GM23338 (cell line): ENCODE measurements at regions not wholly inside any gene's neighbourhood (a gene's known extent, or its start where the extent isn't known, plus 50 kb on each side); places are given as distances from the start of the nearest gene placed in this dataset.
A peak's percentile ranks its signal among the peaks of the same experiment; 100 is the strongest.

Experiments
- ATAC-seq: fragments of 200-7000 bp; cut with Tn5 transposase; 3 replicates; pipeline ENCODE4 v1.9.1; 2020
- DNase-seq: peaks from one replicate; pipeline ENCODE4 v3.0.0-alpha.2; 2015; ENCODE audit warnings: low spot score
- H2AFZ ChIP-seq: fragments of 200-600 bp; sonication (generic); 2 replicates; pipeline ENCODE4 v1.8.0; 2016; ENCODE audit warnings: antibody characterized with exemption, mild to moderate bottlenecking, moderate library complexity
- H3F3A ChIP-seq: fragments of 200-600 bp; sonication (generic); replicated peaks from 2 replicates; pipeline ENCODE4 v1.8.0; 2017; ENCODE audit warnings: antibody characterized with exemption, mixed run types, low read depth
- H3K27ac ChIP-seq: fragments of 200-600 bp; sonication (generic); 2 replicates; pipeline ENCODE4 v1.6.1; 2016; ENCODE audit warnings: low read depth
- H3K27me3 ChIP-seq: fragments of 200-600 bp; sonication (generic); 2 replicates; pipeline ENCODE4 v1.8.0; 2016; ENCODE audit warnings: mild to moderate bottlenecking, mixed run types, moderate library complexity; ENCODE audit not compliant: insufficient read depth
- H3K36me3 ChIP-seq: fragments of 200-600 bp; sonication (generic); 2 replicates; pipeline ENCODE4 v1.8.0; 2016; ENCODE audit warnings: mild to moderate bottlenecking; ENCODE audit not compliant: insufficient read depth
- H3K4me1 ChIP-seq: fragments of 200-600 bp; sonication (generic); 2 replicates; pipeline ENCODE4 v1.8.0; 2016; ENCODE audit warnings: mild to moderate bottlenecking, moderate library complexity; ENCODE audit not compliant: insufficient read depth
- H3K4me2 ChIP-seq: fragments of 200-600 bp; sonication (generic); 2 replicates; pipeline ENCODE4 v1.7.1; 2017; ENCODE audit warnings: mixed run types
- H3K4me3 ChIP-seq: fragments of 200-600 bp; sonication (generic); 2 replicates; pipeline ENCODE4 v1.6.1; 2016; ENCODE audit warnings: mixed run types
- H3K79me2 ChIP-seq: fragments of 200-600 bp; sonication (generic); replicated peaks from 2 replicates; pipeline ENCODE4 v1.8.0; 2017; ENCODE audit warnings: mild to moderate bottlenecking; ENCODE audit not compliant: insufficient read depth
- H3K9me2 ChIP-seq: fragments of 200-600 bp; sonication (generic); 2 replicates; pipeline ENCODE4 v1.8.0; 2017; ENCODE audit not compliant: insufficient read depth
- H4K20me1 ChIP-seq: fragments of 200-600 bp; sonication (generic); replicated peaks from 2 replicates; pipeline ENCODE4 v1.8.0; 2017; ENCODE audit warnings: mild to moderate bottlenecking; ENCODE audit not compliant: insufficient read depth
- H3K27ac Mint-ChIP-seq: 2 replicates; pipeline ENCODE4 v1.8.0; 2020; ENCODE audit warnings: inconsistent platforms, mild to moderate bottlenecking, moderate library complexity, mixed read lengths
- H3K27me3 Mint-ChIP-seq: 3 replicates; pipeline ENCODE4 v1.8.0; 2022; ENCODE audit warnings: low read depth, mild to moderate bottlenecking, moderate library complexity, mixed read lengths, inconsistent platforms; ENCODE audit not compliant: insufficient read depth, poor library complexity
- H3K36me3 Mint-ChIP-seq: 3 replicates; pipeline ENCODE4 v1.8.0; 2021; ENCODE audit warnings: low read depth, mild to moderate bottlenecking, inconsistent platforms, moderate library complexity, mixed read lengths
- H3K4me1 Mint-ChIP-seq: 3 replicates; pipeline ENCODE4 v1.8.0; 2020; ENCODE audit warnings: mild to moderate bottlenecking, inconsistent platforms, mixed read lengths
- H3K4me3 Mint-ChIP-seq: 3 replicates; pipeline ENCODE4 v1.8.0; 2021; ENCODE audit warnings: moderate library complexity, mild to moderate bottlenecking, inconsistent platforms, mixed read lengths
- H3K9me3 Mint-ChIP-seq: 3 replicates; pipeline ENCODE4 v1.8.0; 2020; ENCODE audit warnings: moderate library complexity, mild to moderate bottlenecking, inconsistent platforms, mixed read lengths
- CREB1 ChIP-seq: fragments of 250-450 bp; sonication (Bioruptor Pico); IDR thresholded peaks from 2 replicates; pipeline ENCODE4 v1.5.0; 2020; ENCODE audit warnings: low read depth, mild to moderate bottlenecking, moderate library complexity
- CTCF ChIP-seq, 2 experiments: fragments of 200-600 bp in 1 of 2; sonication (generic) in 1 of 2; conservative IDR thresholded peaks; 2 replicates each; pipeline versions ENCODE4 v1.5.1 to v1.6.1; 2016 to 2017; ENCODE audit warnings: antibody characterized with exemption in 2 of 2, low read depth in 2 of 2, mild to moderate bottlenecking in 2 of 2, moderate library complexity in 1 of 2
- ETS1 ChIP-seq: IDR thresholded peaks from 2 replicates; pipeline ENCODE4 v1.6.1; 2016; ENCODE audit warnings: antibody characterized with exemption
- EZH2 ChIP-seq: fragments of 200-600 bp; sonication (generic); IDR thresholded peaks from one replicate; pipeline ENCODE4 v1.8.0; 2017; ENCODE audit warnings: antibody characterized with exemption, mild to moderate bottlenecking, low read depth; ENCODE audit not compliant: unreplicated experiment
- JUNB ChIP-seq: IDR thresholded peaks from one replicate; pipeline ENCODE4 v1.6.1; 2016; ENCODE audit warnings: antibody characterized with exemption; ENCODE audit not compliant: unreplicated experiment
- NANOG ChIP-seq: IDR thresholded peaks from 2 replicates; pipeline ENCODE4 v1.6.1; 2016; ENCODE audit warnings: antibody characterized with exemption, borderline replicate concordance
- POLR2AphosphoS5 ChIP-seq: IDR thresholded peaks from 2 replicates; pipeline ENCODE4 v1.6.1; 2016; ENCODE audit warnings: antibody characterized with exemption, low read depth
- REST ChIP-seq: IDR thresholded peaks from one replicate; pipeline ENCODE4 v1.6.1; 2018; ENCODE audit warnings: antibody characterized with exemption; ENCODE audit not compliant: unreplicated experiment
- STAT1 ChIP-seq: IDR thresholded peaks from one replicate; pipeline ENCODE4 v1.6.1; 2016; ENCODE audit warnings: antibody characterized with exemption; ENCODE audit not compliant: unreplicated experiment
- ZNF114 ChIP-seq: fragments of 250-450 bp; sonication (Bioruptor Pico); IDR thresholded peaks from 2 replicates; pipeline ENCODE4 v1.5.0; 2020; ENCODE audit warnings: mild to moderate bottlenecking, moderate library complexity
- ZNF462 ChIP-seq: fragments of 250-450 bp; sonication (Bioruptor Pico); IDR thresholded peaks from 2 replicates; pipeline ENCODE4 v1.5.0; 2020; ENCODE audit warnings: mild to moderate bottlenecking, moderate library complexity

GRCh38 chr14:80387563-80387981 lies 176.3 kb upstream of the DIO2 start (continued):
- no peak for TF ChIP-seq ETS1
- no peak for TF ChIP-seq JUNB
- TF ChIP-seq NANOG = no peak
- no peak for TF ChIP-seq STAT1
- no peak for TF ChIP-seq POLR2AphosphoS5
- no peak for TF ChIP-seq ZNF462 (CRISPR knock-in tag)

GRCh38 chr14:80385336-80385735 lies 174.0 kb upstream of the DIO2 start:
- no peaks in the 10 kb centered on the region for H3K27me3 Mint-ChIP-seq
- ATAC-seq = 0 out of 3 replicates have a peak, but pooled peaks have one; percentile 29
- H3K27ac ChIP-seq = no peak overlapping the region
- H3K4me2 ChIP-seq = no peak overlapping the region
- H3K4me1 ChIP-seq = no peaks in the 10 kb centered on the region
- no peak for DNase-seq
- H3K4me1 Mint-ChIP-seq = peaks cover under 1% of the 10 kb centered on the region; the same call in 2 of the 3 replicates
- H3K36me3 Mint-ChIP-seq = no peaks in the 10 kb centered on the region
- peaks cover 4% of the 10 kb centered on the region; the same call in 1 of the 2 replicates for H3K9me2 ChIP-seq
- H3F3A ChIP-seq = no peaks in the 10 kb centered on the region
- H3K27ac Mint-ChIP-seq = no peak overlapping the region
- H3K4me3 Mint-ChIP-seq = no peak overlapping the region
- H3K27me3 ChIP-seq = no peaks in the 10 kb centered on the region
- H4K20me1 ChIP-seq = no peaks in the 10 kb centered on the region
- H3K9me3 Mint-ChIP-seq = no peaks in the 10 kb centered on the region
- no peak overlapping the region for H3K4me3 ChIP-seq
- H3K36me3 ChIP-seq = no peaks in the 10 kb centered on the region
- 0 out of 2 replicates have a peak overlapping the region, but pooled peaks have one; percentile 56 for H2AFZ ChIP-seq
- H3K79me2 ChIP-seq = no peaks in the 10 kb centered on the region
- TF ChIP-seq POLR2AphosphoS5 (no peak), CREB1 (no peak), ZNF114 (CRISPR knock-in tag) (no peak), EZH2 (no peak), REST (no peak), ETS1 (no peak), JUNB (no peak), STAT1 (no peak), NANOG (no peak), CTCF (conservative IDR thresholded peaks at IDR 0.05; ENCODE audit: low read depth in 2 of 2) (no peak)
